PC-3 (cell line): ENCODE measurements at regions not wholly inside any gene's neighbourhood (a gene's known extent, or its start where the extent isn't known, plus 50 kb on each side); places are given as distances from the start of the nearest gene placed in this dataset.

Source experiments
- EZH2phosphoT487 ChIP-seq: fragments of 300-600 bp; sonication (generic); IDR thresholded peaks from 2 replicates; pipeline ENCODE4 v1.6.1; 2018; ENCODE audit warnings: mild to moderate bottlenecking, antibody characterized with exemption, low read length, borderline replicate concordance
- TF ChIP-seq, protein P1 (sequence below): fragments of 300-600 bp; sonication (generic); conservative IDR thresholded peaks from 2 replicates; pipeline ENCODE4 v1.5.1; 2017; ENCODE audit warnings: antibody characterized with exemption, low read depth, mild to moderate bottlenecking, low read length

DNA sequence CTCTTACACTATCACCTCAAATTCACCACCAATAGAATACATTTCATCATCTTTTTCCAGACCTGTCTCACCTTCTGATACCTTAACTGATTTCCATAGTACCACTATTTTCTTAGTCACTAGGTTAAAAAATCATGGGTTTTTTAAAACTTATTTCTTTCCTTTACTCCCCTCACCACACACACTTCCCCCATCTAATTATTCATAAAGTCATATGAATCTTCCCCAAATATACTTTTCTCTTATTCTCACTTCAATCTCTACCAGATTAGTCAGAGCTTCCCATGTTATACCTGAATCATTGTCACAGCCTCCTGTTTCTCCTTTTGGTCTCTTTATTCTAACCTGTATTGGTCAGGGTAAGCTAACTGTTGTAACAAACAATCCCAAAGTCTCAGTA is 696.3 kb downstream of the BCL11A start:
- TF ChIP-seq EZH2phosphoT487: no peak
- TF ChIP-seq, protein P1, sequence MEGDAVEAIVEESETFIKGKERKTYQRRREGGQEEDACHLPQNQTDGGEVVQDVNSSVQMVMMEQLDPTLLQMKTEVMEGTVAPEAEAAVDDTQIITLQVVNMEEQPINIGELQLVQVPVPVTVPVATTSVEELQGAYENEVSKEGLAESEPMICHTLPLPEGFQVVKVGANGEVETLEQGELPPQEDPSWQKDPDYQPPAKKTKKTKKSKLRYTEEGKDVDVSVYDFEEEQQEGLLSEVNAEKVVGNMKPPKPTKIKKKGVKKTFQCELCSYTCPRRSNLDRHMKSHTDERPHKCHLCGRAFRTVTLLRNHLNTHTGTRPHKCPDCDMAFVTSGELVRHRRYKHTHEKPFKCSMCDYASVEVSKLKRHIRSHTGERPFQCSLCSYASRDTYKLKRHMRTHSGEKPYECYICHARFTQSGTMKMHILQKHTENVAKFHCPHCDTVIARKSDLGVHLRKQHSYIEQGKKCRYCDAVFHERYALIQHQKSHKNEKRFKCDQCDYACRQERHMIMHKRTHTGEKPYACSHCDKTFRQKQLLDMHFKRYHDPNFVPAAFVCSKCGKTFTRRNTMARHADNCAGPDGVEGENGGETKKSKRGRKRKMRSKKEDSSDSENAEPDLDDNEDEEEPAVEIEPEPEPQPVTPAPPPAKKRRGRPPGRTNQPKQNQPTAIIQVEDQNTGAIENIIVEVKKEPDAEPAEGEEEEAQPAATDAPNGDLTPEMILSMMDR: no peak
